GM23338 (cell line): ENCODE measurements at regions not wholly inside any gene's neighbourhood (a gene's known extent, or its start where the extent isn't known, plus 50 kb on each side); places are given as distances from the start of the nearest gene placed in this dataset.

Experiments
- ATAC-seq: fragments of 200-7000 bp; cut with Tn5 transposase; 3 replicates; pipeline ENCODE4 v1.9.1; 2020
- DNase-seq: peaks from one replicate; pipeline ENCODE4 v3.0.0-alpha.2; 2015; ENCODE audit warnings: low spot score
- H2AFZ ChIP-seq: fragments of 200-600 bp; sonication (generic); 2 replicates; pipeline ENCODE4 v1.8.0; 2016; ENCODE audit warnings: antibody characterized with exemption, mild to moderate bottlenecking, moderate library complexity
- H3F3A ChIP-seq: fragments of 200-600 bp; sonication (generic); replicated peaks from 2 replicates; pipeline ENCODE4 v1.8.0; 2017; ENCODE audit warnings: antibody characterized with exemption, mixed run types, low read depth
- H3K27ac ChIP-seq: fragments of 200-600 bp; sonication (generic); 2 replicates; pipeline ENCODE4 v1.6.1; 2016; ENCODE audit warnings: low read depth
- H3K27me3 ChIP-seq: fragments of 200-600 bp; sonication (generic); 2 replicates; pipeline ENCODE4 v1.8.0; 2016; ENCODE audit warnings: mild to moderate bottlenecking, mixed run types, moderate library complexity; ENCODE audit not compliant: insufficient read depth
- H3K36me3 ChIP-seq: fragments of 200-600 bp; sonication (generic); 2 replicates; pipeline ENCODE4 v1.8.0; 2016; ENCODE audit warnings: mild to moderate bottlenecking; ENCODE audit not compliant: insufficient read depth
- H3K4me1 ChIP-seq: fragments of 200-600 bp; sonication (generic); 2 replicates; pipeline ENCODE4 v1.8.0; 2016; ENCODE audit warnings: mild to moderate bottlenecking, moderate library complexity; ENCODE audit not compliant: insufficient read depth
- H3K4me2 ChIP-seq: fragments of 200-600 bp; sonication (generic); 2 replicates; pipeline ENCODE4 v1.7.1; 2017; ENCODE audit warnings: mixed run types
- H3K4me3 ChIP-seq: fragments of 200-600 bp; sonication (generic); 2 replicates; pipeline ENCODE4 v1.6.1; 2016; ENCODE audit warnings: mixed run types
- H3K79me2 ChIP-seq: fragments of 200-600 bp; sonication (generic); replicated peaks from 2 replicates; pipeline ENCODE4 v1.8.0; 2017; ENCODE audit warnings: mild to moderate bottlenecking; ENCODE audit not compliant: insufficient read depth
- H3K9me2 ChIP-seq: fragments of 200-600 bp; sonication (generic); 2 replicates; pipeline ENCODE4 v1.8.0; 2017; ENCODE audit not compliant: insufficient read depth
- H4K20me1 ChIP-seq: fragments of 200-600 bp; sonication (generic); replicated peaks from 2 replicates; pipeline ENCODE4 v1.8.0; 2017; ENCODE audit warnings: mild to moderate bottlenecking; ENCODE audit not compliant: insufficient read depth
- H3K27ac Mint-ChIP-seq: 2 replicates; pipeline ENCODE4 v1.8.0; 2020; ENCODE audit warnings: inconsistent platforms, mild to moderate bottlenecking, moderate library complexity, mixed read lengths
- H3K27me3 Mint-ChIP-seq: 3 replicates; pipeline ENCODE4 v1.8.0; 2022; ENCODE audit warnings: low read depth, mild to moderate bottlenecking, moderate library complexity, mixed read lengths, inconsistent platforms; ENCODE audit not compliant: insufficient read depth, poor library complexity
- H3K36me3 Mint-ChIP-seq: 3 replicates; pipeline ENCODE4 v1.8.0; 2021; ENCODE audit warnings: low read depth, mild to moderate bottlenecking, inconsistent platforms, moderate library complexity, mixed read lengths
- H3K4me1 Mint-ChIP-seq: 3 replicates; pipeline ENCODE4 v1.8.0; 2020; ENCODE audit warnings: mild to moderate bottlenecking, inconsistent platforms, mixed read lengths
- H3K4me3 Mint-ChIP-seq: 3 replicates; pipeline ENCODE4 v1.8.0; 2021; ENCODE audit warnings: moderate library complexity, mild to moderate bottlenecking, inconsistent platforms, mixed read lengths
- H3K9me3 Mint-ChIP-seq: 3 replicates; pipeline ENCODE4 v1.8.0; 2020; ENCODE audit warnings: moderate library complexity, mild to moderate bottlenecking, inconsistent platforms, mixed read lengths
- CREB1 ChIP-seq: fragments of 250-450 bp; sonication (Bioruptor Pico); IDR thresholded peaks from 2 replicates; pipeline ENCODE4 v1.5.0; 2020; ENCODE audit warnings: low read depth, mild to moderate bottlenecking, moderate library complexity
- EZH2 ChIP-seq: fragments of 200-600 bp; sonication (generic); IDR thresholded peaks from one replicate; pipeline ENCODE4 v1.8.0; 2017; ENCODE audit warnings: antibody characterized with exemption, mild to moderate bottlenecking, low read depth; ENCODE audit not compliant: unreplicated experiment
- EZH2phosphoT487 ChIP-seq: fragments of 200-600 bp; sonication (generic); IDR thresholded peaks from one replicate; pipeline ENCODE4 v1.8.1; 2018; ENCODE audit warnings: antibody characterized with exemption; ENCODE audit not compliant: unreplicated experiment
- JUNB ChIP-seq: IDR thresholded peaks from one replicate; pipeline ENCODE4 v1.6.1; 2016; ENCODE audit warnings: antibody characterized with exemption; ENCODE audit not compliant: unreplicated experiment
- NANOG ChIP-seq: IDR thresholded peaks from 2 replicates; pipeline ENCODE4 v1.6.1; 2016; ENCODE audit warnings: antibody characterized with exemption, borderline replicate concordance
- ZNF114 ChIP-seq: fragments of 250-450 bp; sonication (Bioruptor Pico); IDR thresholded peaks from 2 replicates; pipeline ENCODE4 v1.5.0; 2020; ENCODE audit warnings: mild to moderate bottlenecking, moderate library complexity
- TF ChIP-seq, protein P1 (sequence below): fragments of 250-450 bp; sonication (Bioruptor Pico); IDR thresholded peaks from 2 replicates; pipeline ENCODE4 v1.5.0; 2020; ENCODE audit warnings: mild to moderate bottlenecking, moderate library complexity
- TF ChIP-seq, protein P2 (sequence below), 2 experiments: fragments of 200-600 bp in 1 of 2; sonication (generic) in 1 of 2; conservative IDR thresholded peaks; 2 replicates each; pipeline versions ENCODE4 v1.5.1 to v1.6.1; 2016 to 2017; ENCODE audit warnings: antibody characterized with exemption in 2 of 2, low read depth in 2 of 2, mild to moderate bottlenecking in 2 of 2, moderate library complexity in 1 of 2
- TF ChIP-seq, protein P3 (sequence below): IDR thresholded peaks from one replicate; pipeline ENCODE4 v1.6.1; 2018; ENCODE audit warnings: antibody characterized with exemption; ENCODE audit not compliant: unreplicated experiment

DNA sequence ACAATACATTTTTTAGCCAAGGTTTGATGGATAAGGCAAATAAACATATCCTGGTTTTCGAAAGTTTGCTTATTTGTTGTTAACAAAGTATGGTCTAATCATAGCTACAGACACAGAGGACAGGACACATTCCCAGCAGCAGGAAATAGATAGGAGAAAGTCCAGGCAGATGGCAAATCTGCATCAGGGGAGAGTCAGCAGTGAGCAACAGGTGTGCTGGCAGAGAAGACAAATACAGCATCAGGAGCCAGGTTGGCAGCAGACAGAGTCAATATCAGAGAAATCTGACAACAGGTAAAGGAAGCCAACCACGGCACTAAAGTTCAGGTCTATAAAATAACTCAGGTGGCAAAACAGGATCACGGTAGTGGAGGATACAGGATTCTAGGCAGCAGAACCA lies 210.7 kb upstream of the PTBP2 start (continued):
- TF ChIP-seq, protein P1, sequence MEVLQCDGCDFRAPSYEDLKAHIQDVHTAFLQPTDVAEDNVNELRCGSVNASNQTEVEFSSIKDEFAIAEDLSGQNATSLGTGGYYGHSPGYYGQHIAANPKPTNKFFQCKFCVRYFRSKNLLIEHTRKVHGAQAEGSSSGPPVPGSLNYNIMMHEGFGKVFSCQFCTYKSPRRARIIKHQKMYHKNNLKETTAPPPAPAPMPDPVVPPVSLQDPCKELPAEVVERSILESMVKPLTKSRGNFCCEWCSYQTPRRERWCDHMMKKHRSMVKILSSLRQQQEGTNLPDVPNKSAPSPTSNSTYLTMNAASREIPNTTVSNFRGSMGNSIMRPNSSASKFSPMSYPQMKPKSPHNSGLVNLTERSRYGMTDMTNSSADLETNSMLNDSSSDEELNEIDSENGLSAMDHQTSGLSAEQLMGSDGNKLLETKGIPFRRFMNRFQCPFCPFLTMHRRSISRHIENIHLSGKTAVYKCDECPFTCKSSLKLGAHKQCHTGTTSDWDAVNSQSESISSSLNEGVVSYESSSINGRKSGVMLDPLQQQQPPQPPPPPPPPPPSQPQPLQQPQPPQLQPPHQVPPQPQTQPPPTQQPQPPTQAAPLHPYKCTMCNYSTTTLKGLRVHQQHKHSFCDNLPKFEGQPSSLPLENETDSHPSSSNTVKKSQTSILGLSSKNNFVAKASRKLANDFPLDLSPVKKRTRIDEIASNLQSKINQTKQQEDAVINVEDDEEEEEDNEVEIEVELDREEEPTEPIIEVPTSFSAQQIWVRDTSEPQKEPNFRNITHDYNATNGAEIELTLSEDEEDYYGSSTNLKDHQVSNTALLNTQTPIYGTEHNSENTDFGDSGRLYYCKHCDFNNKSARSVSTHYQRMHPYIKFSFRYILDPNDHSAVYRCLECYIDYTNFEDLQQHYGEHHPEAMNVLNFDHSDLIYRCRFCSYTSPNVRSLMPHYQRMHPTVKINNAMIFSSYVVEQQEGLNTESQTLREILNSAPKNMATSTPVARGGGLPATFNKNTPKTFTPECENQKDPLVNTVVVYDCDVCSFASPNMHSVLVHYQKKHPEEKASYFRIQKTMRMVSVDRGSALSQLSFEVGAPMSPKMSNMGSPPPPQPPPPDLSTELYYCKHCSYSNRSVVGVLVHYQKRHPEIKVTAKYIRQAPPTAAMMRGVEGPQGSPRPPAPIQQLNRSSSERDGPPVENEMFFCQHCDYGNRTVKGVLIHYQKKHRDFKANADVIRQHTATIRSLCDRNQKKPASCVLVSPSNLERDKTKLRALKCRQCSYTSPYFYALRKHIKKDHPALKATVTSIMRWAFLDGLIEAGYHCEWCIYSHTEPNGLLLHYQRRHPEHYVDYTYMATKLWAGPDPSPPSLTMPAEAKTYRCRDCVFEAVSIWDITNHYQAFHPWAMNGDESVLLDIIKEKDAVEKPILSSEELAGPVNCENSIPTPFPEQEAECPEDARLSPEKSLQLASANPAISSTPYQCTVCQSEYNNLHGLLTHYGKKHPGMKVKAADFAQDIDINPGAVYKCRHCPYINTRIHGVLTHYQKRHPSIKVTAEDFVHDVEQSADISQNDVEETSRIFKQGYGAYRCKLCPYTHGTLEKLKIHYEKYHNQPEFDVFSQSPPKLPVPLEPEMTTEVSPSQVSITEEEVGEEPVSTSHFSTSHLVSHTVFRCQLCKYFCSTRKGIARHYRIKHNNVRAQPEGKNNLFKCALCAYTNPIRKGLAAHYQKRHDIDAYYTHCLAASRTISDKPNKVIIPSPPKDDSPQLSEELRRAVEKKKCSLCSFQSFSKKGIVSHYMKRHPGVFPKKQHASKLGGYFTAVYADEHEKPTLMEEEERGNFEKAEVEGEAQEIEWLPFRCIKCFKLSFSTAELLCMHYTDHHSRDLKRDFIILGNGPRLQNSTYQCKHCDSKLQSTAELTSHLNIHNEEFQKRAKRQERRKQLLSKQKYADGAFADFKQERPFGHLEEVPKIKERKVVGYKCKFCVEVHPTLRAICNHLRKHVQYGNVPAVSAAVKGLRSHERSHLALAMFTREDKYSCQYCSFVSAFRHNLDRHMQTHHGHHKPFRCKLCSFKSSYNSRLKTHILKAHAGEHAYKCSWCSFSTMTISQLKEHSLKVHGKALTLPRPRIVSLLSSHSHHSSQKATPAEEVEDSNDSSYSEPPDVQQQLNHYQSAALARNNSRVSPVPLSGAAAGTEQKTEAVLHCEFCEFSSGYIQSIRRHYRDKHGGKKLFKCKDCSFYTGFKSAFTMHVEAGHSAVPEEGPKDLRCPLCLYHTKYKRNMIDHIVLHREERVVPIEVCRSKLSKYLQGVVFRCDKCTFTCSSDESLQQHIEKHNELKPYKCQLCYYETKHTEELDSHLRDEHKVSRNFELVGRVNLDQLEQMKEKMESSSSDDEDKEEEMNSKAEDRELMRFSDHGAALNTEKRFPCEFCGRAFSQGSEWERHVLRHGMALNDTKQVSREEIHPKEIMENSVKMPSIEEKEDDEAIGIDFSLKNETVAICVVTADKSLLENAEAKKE (CRISPR knock-in tag), result no peak
- TF ChIP-seq, protein P2, sequence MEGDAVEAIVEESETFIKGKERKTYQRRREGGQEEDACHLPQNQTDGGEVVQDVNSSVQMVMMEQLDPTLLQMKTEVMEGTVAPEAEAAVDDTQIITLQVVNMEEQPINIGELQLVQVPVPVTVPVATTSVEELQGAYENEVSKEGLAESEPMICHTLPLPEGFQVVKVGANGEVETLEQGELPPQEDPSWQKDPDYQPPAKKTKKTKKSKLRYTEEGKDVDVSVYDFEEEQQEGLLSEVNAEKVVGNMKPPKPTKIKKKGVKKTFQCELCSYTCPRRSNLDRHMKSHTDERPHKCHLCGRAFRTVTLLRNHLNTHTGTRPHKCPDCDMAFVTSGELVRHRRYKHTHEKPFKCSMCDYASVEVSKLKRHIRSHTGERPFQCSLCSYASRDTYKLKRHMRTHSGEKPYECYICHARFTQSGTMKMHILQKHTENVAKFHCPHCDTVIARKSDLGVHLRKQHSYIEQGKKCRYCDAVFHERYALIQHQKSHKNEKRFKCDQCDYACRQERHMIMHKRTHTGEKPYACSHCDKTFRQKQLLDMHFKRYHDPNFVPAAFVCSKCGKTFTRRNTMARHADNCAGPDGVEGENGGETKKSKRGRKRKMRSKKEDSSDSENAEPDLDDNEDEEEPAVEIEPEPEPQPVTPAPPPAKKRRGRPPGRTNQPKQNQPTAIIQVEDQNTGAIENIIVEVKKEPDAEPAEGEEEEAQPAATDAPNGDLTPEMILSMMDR (conservative IDR thresholded peaks at IDR 0.05; ENCODE audit: low read depth in 2 of 2), result no peak

GRCh38 chr1:96513136-96513535 lies 208.4 kb upstream of the PTBP2 start:
- Histone ChIP-seq H3K27me3 (no peaks in the 10 kb centered on the region), H3K4me1 (no peaks in the 10 kb centered on the region), H3K9me2 (no peaks in the 10 kb centered on the region), H3K27ac (no peak overlapping the region), H4K20me1 (no peaks in the 10 kb centered on the region), H3K79me2 (no peaks in the 10 kb centered on the region), H2AFZ (no peak overlapping the region), H3K4me3 (no peak overlapping the region), H3F3A (no peaks in the 10 kb centered on the region), H3K36me3 (no peaks in the 10 kb centered on the region), H3K4me2 (no peak overlapping the region)
- H3K4me1 Mint-ChIP-seq, result peaks cover 21% of the 10 kb centered on the region
- no peak overlapping the region for H3K4me3 Mint-ChIP-seq
- H3K36me3 Mint-ChIP-seq, result no peaks in the 10 kb centered on the region
- no peak for ATAC-seq
- H3K27me3 Mint-ChIP-seq, result no peaks in the 10 kb centered on the region
- no peak overlapping the region for H3K27ac Mint-ChIP-seq
- DNase-seq, result no peak
- H3K9me3 Mint-ChIP-seq, result no peaks in the 10 kb centered on the region
- TF ChIP-seq EZH2 (no peak), JUNB (no peak), EZH2phosphoT487 (no peak), NANOG (no peak), ZNF114 (CRISPR knock-in tag) (no peak), CREB1 (CRISPR knock-in tag) (no peak)
- TF ChIP-seq, protein P3, sequence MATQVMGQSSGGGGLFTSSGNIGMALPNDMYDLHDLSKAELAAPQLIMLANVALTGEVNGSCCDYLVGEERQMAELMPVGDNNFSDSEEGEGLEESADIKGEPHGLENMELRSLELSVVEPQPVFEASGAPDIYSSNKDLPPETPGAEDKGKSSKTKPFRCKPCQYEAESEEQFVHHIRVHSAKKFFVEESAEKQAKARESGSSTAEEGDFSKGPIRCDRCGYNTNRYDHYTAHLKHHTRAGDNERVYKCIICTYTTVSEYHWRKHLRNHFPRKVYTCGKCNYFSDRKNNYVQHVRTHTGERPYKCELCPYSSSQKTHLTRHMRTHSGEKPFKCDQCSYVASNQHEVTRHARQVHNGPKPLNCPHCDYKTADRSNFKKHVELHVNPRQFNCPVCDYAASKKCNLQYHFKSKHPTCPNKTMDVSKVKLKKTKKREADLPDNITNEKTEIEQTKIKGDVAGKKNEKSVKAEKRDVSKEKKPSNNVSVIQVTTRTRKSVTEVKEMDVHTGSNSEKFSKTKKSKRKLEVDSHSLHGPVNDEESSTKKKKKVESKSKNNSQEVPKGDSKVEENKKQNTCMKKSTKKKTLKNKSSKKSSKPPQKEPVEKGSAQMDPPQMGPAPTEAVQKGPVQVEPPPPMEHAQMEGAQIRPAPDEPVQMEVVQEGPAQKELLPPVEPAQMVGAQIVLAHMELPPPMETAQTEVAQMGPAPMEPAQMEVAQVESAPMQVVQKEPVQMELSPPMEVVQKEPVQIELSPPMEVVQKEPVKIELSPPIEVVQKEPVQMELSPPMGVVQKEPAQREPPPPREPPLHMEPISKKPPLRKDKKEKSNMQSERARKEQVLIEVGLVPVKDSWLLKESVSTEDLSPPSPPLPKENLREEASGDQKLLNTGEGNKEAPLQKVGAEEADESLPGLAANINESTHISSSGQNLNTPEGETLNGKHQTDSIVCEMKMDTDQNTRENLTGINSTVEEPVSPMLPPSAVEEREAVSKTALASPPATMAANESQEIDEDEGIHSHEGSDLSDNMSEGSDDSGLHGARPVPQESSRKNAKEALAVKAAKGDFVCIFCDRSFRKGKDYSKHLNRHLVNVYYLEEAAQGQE, result no peak
- TF ChIP-seq, protein P2 (conservative IDR thresholded peaks at IDR 0.05; ENCODE audit: low read depth in 2 of 2), result no peak
